OCI-LY3 (cell line): ENCODE measurements at regions not wholly inside any gene's neighbourhood (a gene's known extent, or its start where the extent isn't known, plus 50 kb on each side); places are given as distances from the start of the nearest gene placed in this dataset.

Source experiments
- CTCF ChIP-seq: fragments of 200-600, 300-600 bp; sonication (generic); IDR thresholded peaks from 2 replicates; pipeline ENCODE4 v1.5.1; 2014; ENCODE audit warnings: antibody characterized with exemption, low read length, low read depth
- EZH2phosphoT487 ChIP-seq: fragments of 200-600 bp; shearing (Covaris generic); IDR thresholded peaks from 2 replicates; pipeline ENCODE4 v1.6.1; 2018; ENCODE audit warnings: antibody characterized with exemption, mixed run types, low read depth

- TF ChIP-seq CTCF (no peak), EZH2phosphoT487 (no peak)
Measured at GRCh38 chr2:234320066-234320465, 176.8 kb downstream of the ARL4C start.
